ENCODE measurements at regions not wholly inside any gene's neighbourhood (a gene's known extent, or its start where the extent isn't known, plus 50 kb on each side); places are given as distances from the start of the nearest gene placed in this dataset.

GRCh38 chr11:27227736-27228135, 135.3 kb downstream of the CCDC34 start:
- ChIA-PET POLR2A (no interaction called here), CTCF (no interaction called here), RAD21 (ENCODE audit: low non-redundant PET in 1 of 2, low total read pairs in 2 of 2, uncharacterized antibody in 2 of 2, unreplicated experiment in 2 of 2) (no interaction called here)

More at GRCh38 chr11:27227736-27228135, 135.3 kb downstream of the CCDC34 start:
- H3K27me3 ChIP-seq (ENCODE audit: insufficient read depth, low read length), result no peaks in the 10 kb centered on the region
- DNase-seq (ENCODE audit: low read depth, low spot score) (no peak), ATAC-seq (no peak)
- no peaks in the 10 kb centered on the region for H4K20me1 ChIP-seq (ENCODE audit: insufficient read depth)
- H3K4me1 ChIP-seq (ENCODE audit: control insufficient read depth in 1 of 2, insufficient read depth in 2 of 2, low read length in 2 of 2), result no peaks in the 10 kb centered on the region
- TF ChIP-seq FOSL1 (IDR thresholded peaks at IDR 0.05; ENCODE audit: low read depth), result no peak
- no peak for TF ChIP-seq ZFX (IDR thresholded peaks at IDR 0.05)
- TF ChIP-seq ZBTB33 (IDR thresholded peaks at IDR 0.05; ENCODE audit: extremely low read depth, insufficient replicate concordance, low read length), result no peak
- no peak for TF ChIP-seq EZH2phosphoT487 (IDR thresholded peaks at IDR 0.05; ENCODE audit: borderline replicate concordance)
- TF ChIP-seq ATF3 (IDR thresholded peaks at IDR 0.05), result no peak
- TF ChIP-seq CEBPB (IDR thresholded peaks at IDR 0.05; ENCODE audit: low read depth), result no peak
- no peak for TF ChIP-seq SP1 (IDR thresholded peaks at IDR 0.05; ENCODE audit: low read depth)
- TF ChIP-seq POLR2AphosphoS5 (IDR thresholded peaks at IDR 0.05; ENCODE audit: low read depth, low read length), result no peak
- no peak for TF ChIP-seq EGR1 (IDR thresholded peaks at IDR 0.05; ENCODE audit: low read depth)
- no peak for TF ChIP-seq REST (IDR thresholded peaks at IDR 0.05; ENCODE audit: low read depth)
- TF ChIP-seq RAD21 (IDR thresholded peaks at IDR 0.05; ENCODE audit: low read depth), result no peak
- TF ChIP-seq SIN3A (IDR thresholded peaks at IDR 0.05; ENCODE audit: low read depth), result no peak
- no peak for TF ChIP-seq MAX (IDR thresholded peaks at IDR 0.05)
- no peak overlapping the region for H2AFZ ChIP-seq (ENCODE audit: low read depth, low read length, poor library complexity, severe bottlenecking)
- H3K27ac ChIP-seq (ENCODE audit: low read depth, low read length), result no peak overlapping the region
- no peak overlapping the region for H3K4me2 ChIP-seq (ENCODE audit: low read length)
- H3K36me3 ChIP-seq (ENCODE audit: control insufficient read depth in 1 of 2, insufficient read depth in 2 of 2, low read length in 2 of 2), result no peaks in the 10 kb centered on the region
- no peak overlapping the region for H3K4me3 ChIP-seq (replicated peaks in 1 of 2; ENCODE audit: low read depth in 1 of 2, low read length in 2 of 2)
- H3K9me2 ChIP-seq (ENCODE audit: insufficient read depth), result no peaks in the 10 kb centered on the region
- intact Hi-C loops (cut with micrococcal nuclease), result no loop called here
- no peaks in the 10 kb centered on the region for H3K9me3 ChIP-seq (ENCODE audit: control insufficient read depth in 1 of 2, insufficient read depth in 1 of 2, low read depth in 1 of 2, low read length in 2 of 2)
- no peaks in the 10 kb centered on the region for H3K79me2 ChIP-seq (ENCODE audit: insufficient read depth, low read length)
- BruUV-seq (replicated peaks), result no TSS peak
- no peak overlapping the region for H3K9ac ChIP-seq (ENCODE audit: low read length)

Measured in HCT116 (cell line).